Neural crest cell (in vitro differentiated cells): ENCODE measurements at regions not wholly inside any gene's neighbourhood (a gene's known extent, or its start where the extent isn't known, plus 50 kb on each side); places are given as distances from the start of the nearest gene placed in this dataset.

Experiments
- DNase-seq: peaks from one replicate; pipeline ENCODE4 v3.0.0; 2021; ENCODE audit warnings: low read depth, mixed read lengths, low spot score
- H3K27ac Mint-ChIP-seq: one replicate; pipeline ENCODE4 v1.8.0; 2021; ENCODE audit warnings: mild to moderate bottlenecking, mixed read lengths; ENCODE audit not compliant: unreplicated experiment
- H3K27me3 Mint-ChIP-seq: 2 replicates; pipeline ENCODE4 v1.8.0; 2021; ENCODE audit warnings: low read depth, mild to moderate bottlenecking, mixed read lengths
- H3K36me3 Mint-ChIP-seq: 2 replicates; pipeline ENCODE4 v1.8.0; 2021; ENCODE audit warnings: low read depth, mild to moderate bottlenecking, mixed read lengths
- H3K4me1 Mint-ChIP-seq: 2 replicates; pipeline ENCODE4 v1.8.0; 2021; ENCODE audit warnings: mixed read lengths
- H3K4me3 Mint-ChIP-seq: one replicate; pipeline ENCODE4 v1.8.0; 2021; ENCODE audit warnings: mild to moderate bottlenecking, mixed read lengths
- H3K9me3 Mint-ChIP-seq: 2 replicates; pipeline ENCODE4 v1.8.0; 2021; ENCODE audit warnings: mixed read lengths
- CTCF ChIP-seq: fragments of 200-600 bp; sonication (generic); conservative IDR thresholded peaks from 2 replicates; pipeline ENCODE4 v1.5.0; 2021; ENCODE audit warnings: antibody characterized with exemption, mild to moderate bottlenecking

DNA sequence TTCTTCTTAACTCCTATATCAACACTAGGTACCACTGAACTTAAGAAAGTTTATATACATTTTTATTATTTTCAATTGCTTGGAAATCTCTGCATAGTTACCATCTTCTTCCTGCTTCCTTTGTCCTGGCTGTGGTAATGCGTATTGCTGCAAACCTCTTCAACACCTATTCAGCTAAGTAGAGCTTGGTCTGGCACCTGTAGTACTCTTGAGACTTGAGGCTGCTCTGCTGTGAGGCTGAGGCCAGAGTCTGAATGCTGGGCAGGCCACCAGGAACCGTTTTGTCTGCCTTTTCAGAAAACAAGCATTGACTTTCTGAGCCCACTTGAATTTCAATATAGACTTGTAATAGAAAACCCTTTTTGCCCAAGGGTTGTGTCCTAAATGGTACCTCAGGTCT is 52.0 kb upstream of the RGS2 start:
- DNase-seq, result no peak
- no peak overlapping the region for H3K4me3 Mint-ChIP-seq
- H3K27ac Mint-ChIP-seq, result no peak overlapping the region
- H3K4me1 Mint-ChIP-seq, result no peaks in the 10 kb centered on the region
- no peak for TF ChIP-seq CTCF
- H3K9me3 Mint-ChIP-seq, result peaks cover 10% of the 10 kb centered on the region
- no peaks in the 10 kb centered on the region for H3K36me3 Mint-ChIP-seq
- no peaks in the 10 kb centered on the region for H3K27me3 Mint-ChIP-seq

- TF ChIP-seq CTCF, result no peak
- H3K9me3 Mint-ChIP-seq, result peaks cover 7% of the 10 kb centered on the region
- H3K27ac Mint-ChIP-seq, result no peak overlapping the region
- no peak for DNase-seq
- H3K27me3 Mint-ChIP-seq, result no peaks in the 10 kb centered on the region
- H3K36me3 Mint-ChIP-seq, result no peaks in the 10 kb centered on the region
- no peak overlapping the region for H3K4me3 Mint-ChIP-seq
- H3K4me1 Mint-ChIP-seq, result no peaks in the 10 kb centered on the region
Measured at GRCh38 chr1:192758492-192758891, 50.3 kb upstream of the RGS2 start.
